DND-41 (cell line): ENCODE measurements at regions not wholly inside any gene's neighbourhood (a gene's known extent, or its start where the extent isn't known, plus 50 kb on each side); places are given as distances from the start of the nearest gene placed in this dataset.

Experiments used
- ATAC-seq: fragments of 200-7000 bp; cut with Tn5 transposase; 3 replicates; pipeline ENCODE4 v1.9.1; 2021; ENCODE audit warnings: low read depth; ENCODE audit not compliant: insufficient read depth
- DNase-seq: peaks from one replicate; pipeline ENCODE4 v3.0.0-alpha.2; 2020
- H2AFZ ChIP-seq: 2 replicates; pipeline ENCODE4 v1.6.0; 2012; ENCODE audit warnings: low read depth, low read length
- H3K27ac ChIP-seq: 2 replicates; pipeline ENCODE4 v1.5.1; 2012; ENCODE audit warnings: low read length, inconsistent platforms
- H3K27me3 ChIP-seq: fragments of 200-600 bp; sonication (generic); 2 replicates; pipeline ENCODE4 v1.6.0; 2012; ENCODE audit warnings: low read length, mild to moderate bottlenecking, inconsistent platforms; ENCODE audit not compliant: insufficient read depth, poor library complexity
- H3K36me3 ChIP-seq: 2 replicates; pipeline ENCODE4 v1.5.1; 2012; ENCODE audit warnings: low read length, inconsistent platforms; ENCODE audit not compliant: insufficient read depth
- H3K4me1 ChIP-seq: 2 replicates; pipeline ENCODE4 v1.5.1; 2012; ENCODE audit warnings: mild to moderate bottlenecking, low read length; ENCODE audit not compliant: insufficient read depth
- H3K4me2 ChIP-seq: 2 replicates; pipeline ENCODE4 v1.6.0; 2012; ENCODE audit warnings: mild to moderate bottlenecking, moderate library complexity, low read length, inconsistent platforms; ENCODE audit not compliant: insufficient read depth
- H3K4me3 ChIP-seq, 2 experiments: fragments of 200-600 bp in 1 of 2; shearing (Covaris generic) in 1 of 2; 2 replicates each; pipeline ENCODE4 v1.5.1; 2012 to 2016; ENCODE audit warnings: inconsistent platforms in 2 of 2, low read length in 2 of 2, mild to moderate bottlenecking in 2 of 2, low read depth in 1 of 2, moderate library complexity in 1 of 2
- H3K79me2 ChIP-seq: 2 replicates; pipeline ENCODE4 v1.6.0; 2012; ENCODE audit warnings: low read length, inconsistent platforms; ENCODE audit not compliant: insufficient read depth
- H3K9ac ChIP-seq: 2 replicates; pipeline ENCODE4 v1.6.0; 2012; ENCODE audit warnings: low read depth, mild to moderate bottlenecking, inconsistent platforms, low read length, moderate library complexity
- H3K9me3 ChIP-seq: 2 replicates; pipeline ENCODE4 v1.5.1; 2012; ENCODE audit warnings: low read length, moderate library complexity, mild to moderate bottlenecking, inconsistent platforms; ENCODE audit not compliant: insufficient read depth, severe bottlenecking
- H4K20me1 ChIP-seq: 2 replicates; pipeline ENCODE4 v1.6.0; 2012; ENCODE audit warnings: low read length; ENCODE audit not compliant: insufficient read depth
- EZH2 ChIP-seq: IDR thresholded peaks from 3 replicates; pipeline ENCODE4 v1.6.1; 2012; ENCODE audit warnings: borderline replicate concordance, low read depth, mild to moderate bottlenecking, moderate library complexity, low read length, inconsistent platforms; ENCODE audit not compliant: severe bottlenecking
- TF ChIP-seq, protein P1 (sequence below): IDR thresholded peaks from 2 replicates; pipeline ENCODE4 v1.5.1; 2012; ENCODE audit warnings: borderline replicate concordance, low read length, moderate library complexity, mild to moderate bottlenecking; ENCODE audit not compliant: poor library complexity, severe bottlenecking; ENCODE audit errors: extremely low read depth

DNA sequence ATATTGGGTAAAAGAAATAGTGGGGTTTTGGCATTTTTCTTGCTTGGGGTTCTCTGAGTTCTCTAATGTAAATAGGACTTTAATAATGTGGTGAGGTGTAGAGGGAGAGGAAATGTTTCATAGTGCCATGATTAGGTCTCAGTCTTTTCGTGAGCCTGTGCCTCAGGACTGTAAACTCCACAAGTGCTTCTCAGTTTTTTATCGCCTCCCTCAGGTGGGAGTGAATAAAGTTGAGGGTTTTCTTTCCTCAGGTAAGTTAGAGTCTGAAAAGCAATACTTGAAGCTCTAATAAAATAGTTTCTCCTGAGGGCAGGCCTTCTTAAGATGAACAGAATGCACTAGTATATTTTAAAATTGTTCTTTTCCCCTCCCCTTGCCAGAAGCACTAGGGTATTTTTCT is 243.1 kb upstream of the SETBP1 start:
- no peak overlapping the region for H2AFZ ChIP-seq
- H3K27me3 ChIP-seq, result no peaks in the 10 kb centered on the region
- H3K36me3 ChIP-seq, result no peaks in the 10 kb centered on the region
- no peak for ATAC-seq
- H3K4me3 ChIP-seq, result no peak overlapping the region
- TF ChIP-seq EZH2, result no peak
- TF ChIP-seq, protein P1, sequence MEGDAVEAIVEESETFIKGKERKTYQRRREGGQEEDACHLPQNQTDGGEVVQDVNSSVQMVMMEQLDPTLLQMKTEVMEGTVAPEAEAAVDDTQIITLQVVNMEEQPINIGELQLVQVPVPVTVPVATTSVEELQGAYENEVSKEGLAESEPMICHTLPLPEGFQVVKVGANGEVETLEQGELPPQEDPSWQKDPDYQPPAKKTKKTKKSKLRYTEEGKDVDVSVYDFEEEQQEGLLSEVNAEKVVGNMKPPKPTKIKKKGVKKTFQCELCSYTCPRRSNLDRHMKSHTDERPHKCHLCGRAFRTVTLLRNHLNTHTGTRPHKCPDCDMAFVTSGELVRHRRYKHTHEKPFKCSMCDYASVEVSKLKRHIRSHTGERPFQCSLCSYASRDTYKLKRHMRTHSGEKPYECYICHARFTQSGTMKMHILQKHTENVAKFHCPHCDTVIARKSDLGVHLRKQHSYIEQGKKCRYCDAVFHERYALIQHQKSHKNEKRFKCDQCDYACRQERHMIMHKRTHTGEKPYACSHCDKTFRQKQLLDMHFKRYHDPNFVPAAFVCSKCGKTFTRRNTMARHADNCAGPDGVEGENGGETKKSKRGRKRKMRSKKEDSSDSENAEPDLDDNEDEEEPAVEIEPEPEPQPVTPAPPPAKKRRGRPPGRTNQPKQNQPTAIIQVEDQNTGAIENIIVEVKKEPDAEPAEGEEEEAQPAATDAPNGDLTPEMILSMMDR, result no peak
- H3K4me2 ChIP-seq, result no peak overlapping the region
- H4K20me1 ChIP-seq, result no peaks in the 10 kb centered on the region
- H3K9ac ChIP-seq, result no peak overlapping the region
- H3K9me3 ChIP-seq, result no peaks in the 10 kb centered on the region
- no peaks in the 10 kb centered on the region for H3K79me2 ChIP-seq
- H3K4me1 ChIP-seq, result no peaks in the 10 kb centered on the region
- no peak for DNase-seq
- H3K27ac ChIP-seq, result no peak overlapping the region

DNA sequence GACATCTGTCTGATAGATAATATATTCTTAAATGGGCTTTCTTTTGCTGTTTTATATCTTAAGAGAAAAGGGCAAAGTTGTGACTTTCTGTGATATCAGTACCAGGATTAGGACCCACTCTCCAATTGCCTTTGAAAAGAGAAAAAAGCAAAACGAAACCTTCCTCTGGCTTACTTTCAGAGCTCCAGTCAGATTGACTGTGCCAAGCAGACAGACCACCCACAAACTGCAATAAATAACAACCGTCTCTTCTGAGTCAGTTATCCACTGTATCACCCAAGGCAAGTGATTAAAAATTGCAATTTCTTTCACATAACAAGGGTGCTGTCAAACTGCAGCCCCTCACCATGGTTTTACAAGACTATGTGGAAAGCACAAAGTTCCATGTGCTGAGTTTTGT is 230.5 kb upstream of the SETBP1 start:
- Histone ChIP-seq H3K4me3 (no peak overlapping the region), H3K27me3 (no peaks in the 10 kb centered on the region), H3K9me3 (no peaks in the 10 kb centered on the region), H3K27ac (no peak overlapping the region), H3K9ac (no peak overlapping the region), H3K36me3 (no peaks in the 10 kb centered on the region), H3K4me1 (no peaks in the 10 kb centered on the region), H3K4me2 (no peak overlapping the region), H3K79me2 (no peaks in the 10 kb centered on the region), H4K20me1 (no peaks in the 10 kb centered on the region), H2AFZ (no peak overlapping the region)
- TF ChIP-seq, protein P1, result no peak
- TF ChIP-seq EZH2, result no peak
- DNase-seq (no peak), ATAC-seq (no peak)

DNA sequence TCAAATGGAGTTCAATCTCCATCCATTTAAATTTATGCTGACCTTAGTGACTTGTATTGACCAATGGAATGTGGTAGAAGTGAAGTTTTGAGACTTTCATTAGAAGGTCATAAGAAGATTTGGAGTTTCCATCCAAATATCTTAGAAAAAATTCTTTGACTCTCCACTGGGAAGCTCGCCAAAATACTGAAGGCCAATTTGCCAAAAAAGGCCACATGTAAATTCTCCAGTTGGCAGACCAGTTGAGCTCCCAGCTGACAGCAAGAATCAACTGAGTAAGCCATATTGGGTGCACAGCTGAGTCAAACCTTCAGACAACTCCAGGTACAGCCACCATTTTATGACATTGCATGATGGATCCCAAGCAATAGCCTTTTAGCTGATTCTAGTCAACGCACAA is 228.3 kb upstream of the SETBP1 start:
- TF ChIP-seq EZH2, result no peak
- TF ChIP-seq, protein P1, result no peak
- no peaks in the 10 kb centered on the region for H4K20me1 ChIP-seq
- no peaks in the 10 kb centered on the region for H3K9me3 ChIP-seq
- no peak overlapping the region for H3K4me2 ChIP-seq
- ATAC-seq (no peak), DNase-seq (no peak)
- no peak overlapping the region for H3K9ac ChIP-seq
- H3K4me3 ChIP-seq, result no peak overlapping the region
- no peaks in the 10 kb centered on the region for H3K4me1 ChIP-seq
- H3K27ac ChIP-seq, result no peak overlapping the region
- no peaks in the 10 kb centered on the region for H3K27me3 ChIP-seq
- H3K79me2 ChIP-seq, result no peaks in the 10 kb centered on the region
- no peak overlapping the region for H2AFZ ChIP-seq
- no peaks in the 10 kb centered on the region for H3K36me3 ChIP-seq

DNA sequence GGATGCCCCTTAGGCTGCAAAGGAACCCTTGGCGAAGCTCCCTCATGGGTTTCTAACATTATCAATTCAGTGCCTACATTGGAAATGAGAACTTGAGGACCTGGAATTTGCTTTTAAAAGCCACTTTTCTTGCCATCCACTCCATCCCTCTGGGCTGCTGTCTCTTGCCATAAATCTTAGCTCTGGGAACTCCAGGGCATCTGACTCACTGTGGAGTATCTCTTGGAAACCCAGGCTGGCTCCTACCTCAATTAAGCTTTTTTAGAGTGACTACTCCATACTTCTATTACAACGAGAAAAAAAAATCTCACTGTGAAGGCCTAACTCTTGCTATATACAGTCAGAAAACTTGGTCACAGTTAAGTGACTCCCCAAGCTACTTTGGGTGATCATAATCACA is 227.2 kb upstream of the SETBP1 start:
- no peak for ATAC-seq
- no peak overlapping the region for H3K4me3 ChIP-seq
- no peaks in the 10 kb centered on the region for H3K27me3 ChIP-seq
- no peak overlapping the region for H3K27ac ChIP-seq
- H2AFZ ChIP-seq, result no peak overlapping the region
- H3K9ac ChIP-seq, result no peak overlapping the region
- no peaks in the 10 kb centered on the region for H3K36me3 ChIP-seq
- H3K4me2 ChIP-seq, result no peak overlapping the region
- no peaks in the 10 kb centered on the region for H3K79me2 ChIP-seq
- no peak for TF ChIP-seq EZH2
- TF ChIP-seq, protein P1, result no peak
- no peaks in the 10 kb centered on the region for H3K9me3 ChIP-seq
- no peaks in the 10 kb centered on the region for H3K4me1 ChIP-seq
- no peaks in the 10 kb centered on the region for H4K20me1 ChIP-seq
- no peak for DNase-seq
